Spleen (tissue), 11 donors: ENCODE measurements at regions not wholly inside any gene's neighbourhood (a gene's known extent, or its start where the extent isn't known, plus 50 kb on each side); places are given as distances from the start of the nearest gene placed in this dataset.

Experiments used
- DNase-seq: peaks from one replicate; pipeline ENCODE4 v3.0.0-alpha.2; 2020
- H3K27ac ChIP-seq, 8 donors: fragments of 200-600 bp; sonication (generic) in 7 of 8; 1 replicate in 4 of 8; 2 replicates in 4 of 8; pipeline versions ENCODE4 v1.5.0 to v1.8.0; 2016 to 2021; ENCODE audit warnings: inconsistent platforms in 4 of 8, mild to moderate bottlenecking in 4 of 8, moderate library complexity in 1 of 8
- H3K27me3 ChIP-seq, 7 donors: fragments of 200-600 bp; sonication (generic) in 6 of 7; replicated peaks in 1 of 7; 1 replicate in 4 of 7; 2 replicates in 3 of 7; pipeline versions ENCODE4 v1.5.0 to v1.8.0; 2016 to 2021; ENCODE audit warnings: inconsistent platforms in 3 of 7, mild to moderate bottlenecking in 1 of 7
- H3K36me3 ChIP-seq, 6 donors: fragments of 200-600 bp; sonication (generic) in 5 of 6; 1 replicate in 4 of 6; 2 replicates in 2 of 6; pipeline versions ENCODE4 v1.5.0 to v1.8.0; 2016 to 2021; ENCODE audit warnings: inconsistent platforms in 2 of 6
- H3K4me1 ChIP-seq, 6 donors: fragments of 200-600 bp; sonication (generic) in 5 of 6; 1 replicate in 3 of 6; 2 replicates in 3 of 6; pipeline versions ENCODE4 v1.5.0 to v1.8.0; 2016 to 2021; ENCODE audit warnings: inconsistent platforms in 3 of 6
- H3K4me3 ChIP-seq, 8 donors: fragments of 200-600 bp; sonication (generic) in 7 of 8; 1 replicate in 4 of 8; 2 replicates in 4 of 8; pipeline versions ENCODE4 v1.5.0 to v1.8.0; 2016 to 2021; ENCODE audit warnings: inconsistent platforms in 4 of 8, mild to moderate bottlenecking in 4 of 8, moderate library complexity in 2 of 8
- H3K9me3 ChIP-seq, 8 donors: fragments of 200-600 bp; sonication (generic) in 7 of 8; 1 replicate in 4 of 8; 2 replicates in 4 of 8; pipeline versions ENCODE4 v1.5.0 to v1.8.0; 2016 to 2021; ENCODE audit warnings: inconsistent platforms in 4 of 8
- POLR2A ChIP-seq, 3 donors: fragments of 450-650 bp; IDR thresholded peaks; one replicate each; pipeline ENCODE4 v1.5.1; 2017; ENCODE audit warnings: antibody characterized with exemption in 3 of 3, mild to moderate bottlenecking in 1 of 3
- POLR2AphosphoS5 ChIP-seq, 3 donors: sonication (generic); formaldehyde crosslinking; IDR thresholded peaks; one replicate each; pipeline ENCODE4 v1.5.1; 2017; ENCODE audit warnings: antibody characterized with exemption in 3 of 3
- WGBS, 5 donors: extraction: QIAGEN DNeasy Blood & Tissue Kit in 3 of 5; methylation state at CpG; one replicate each; pipeline versions ENCODE4 v1.1.5 to v1.1.7; 2013 to 2018; 5-methylcytosine and 5-hydroxymethylcytosine counted together
- intact Hi-C: fragments of 100-400 bp; cut with DNase I; formaldehyde crosslinking; loops from one replicate; pipeline ENCODE4 v1.15.0; 2023; ENCODE audit warnings: low total_unique reads
- TF ChIP-seq, protein P1 (sequence below), 11 experiments: fragments of 200-600 bp in 7 of 11; fragments of 450-650 bp in 4 of 11; sonication (generic) in 4 of 11; IDR thresholded peaks in 8 of 11; conservative IDR thresholded peaks in 3 of 11; 1 replicate in 7 of 11; 2 replicates in 4 of 11; pipeline versions ENCODE4 v1.4.0 to v1.8.0; 2016 to 2021; ENCODE audit warnings: antibody characterized with exemption in 11 of 11, inconsistent platforms in 4 of 11, mild to moderate bottlenecking in 1 of 11
- donor health status: healthy with polysubstance abuse.
- donor health status: DM: no; HTN: no; CAD: no; lungs with moderate emphysema.
- donor health status: DM: no; HTN: no; CAD: no.
- donor health status: Bipolar disorder and iron deficiency.
- donor health status: healthy.
- donor health status: DM: no; HTN: no; CAD: no.
- donor health status: DM: yes; HTN: yes; CAD: no.

- intact Hi-C loops: no loop called here
These were observed 185.9 kb upstream of the SULF2 start for GRCh38 chr20:47971058-47971791.

GRCh38 chr20:47970282-47970903, 185.1 kb upstream of the SULF2 start:
- peaks cover 0 to 22% (median 9%) of the 10 kb centered on the region in 6 donors for H3K4me1 ChIP-seq
- no peak overlapping the region for H3K4me3 ChIP-seq
- no peaks in the 10 kb centered on the region for H3K36me3 ChIP-seq
- intact Hi-C loops: no loop called here
- TF ChIP-seq POLR2A (IDR thresholded peaks at IDR 0.05) (no peak), POLR2AphosphoS5 (IDR thresholded peaks at IDR 0.05) (no peak)
- TF ChIP-seq, protein P1, sequence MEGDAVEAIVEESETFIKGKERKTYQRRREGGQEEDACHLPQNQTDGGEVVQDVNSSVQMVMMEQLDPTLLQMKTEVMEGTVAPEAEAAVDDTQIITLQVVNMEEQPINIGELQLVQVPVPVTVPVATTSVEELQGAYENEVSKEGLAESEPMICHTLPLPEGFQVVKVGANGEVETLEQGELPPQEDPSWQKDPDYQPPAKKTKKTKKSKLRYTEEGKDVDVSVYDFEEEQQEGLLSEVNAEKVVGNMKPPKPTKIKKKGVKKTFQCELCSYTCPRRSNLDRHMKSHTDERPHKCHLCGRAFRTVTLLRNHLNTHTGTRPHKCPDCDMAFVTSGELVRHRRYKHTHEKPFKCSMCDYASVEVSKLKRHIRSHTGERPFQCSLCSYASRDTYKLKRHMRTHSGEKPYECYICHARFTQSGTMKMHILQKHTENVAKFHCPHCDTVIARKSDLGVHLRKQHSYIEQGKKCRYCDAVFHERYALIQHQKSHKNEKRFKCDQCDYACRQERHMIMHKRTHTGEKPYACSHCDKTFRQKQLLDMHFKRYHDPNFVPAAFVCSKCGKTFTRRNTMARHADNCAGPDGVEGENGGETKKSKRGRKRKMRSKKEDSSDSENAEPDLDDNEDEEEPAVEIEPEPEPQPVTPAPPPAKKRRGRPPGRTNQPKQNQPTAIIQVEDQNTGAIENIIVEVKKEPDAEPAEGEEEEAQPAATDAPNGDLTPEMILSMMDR (IDR thresholded peaks at IDR 0.05 in 8 of 11, conservative IDR thresholded peaks at IDR 0.05 in 3 of 11): no peak
- H3K27me3 ChIP-seq: peaks cover 0 to 19% (median 0%) of the 10 kb centered on the region in 7 donors
- WGBS, 5 donors: 77 to 83% (median 78%) methylated on average over 8 of the region's 8 CpGs
- no peak overlapping the region for H3K27ac ChIP-seq
- no peaks in the 10 kb centered on the region for H3K9me3 ChIP-seq
- DNase-seq: peak; percentile 64

More at GRCh38 chr20:47971058-47971791, 185.9 kb upstream of the SULF2 start:
- 86 to 95% (median 92%) methylated on average over 14 of the region's 14 CpGs for WGBS, 5 donors
- Histone ChIP-seq H3K27me3 (peaks cover 0 to 19% (median 0%) of the 10 kb centered on the region in 7 donors), H3K27ac (no peak overlapping the region), H3K9me3 (no peaks in the 10 kb centered on the region), H3K4me3 (no peak overlapping the region), H3K4me1 (peaks cover 0 to 26% (median 9%) of the 10 kb centered on the region in 6 donors), H3K36me3 (no peaks in the 10 kb centered on the region)
- TF ChIP-seq POLR2A (IDR thresholded peaks at IDR 0.05): no peak
- TF ChIP-seq, protein P1 (IDR thresholded peaks at IDR 0.05 in 8 of 11, conservative IDR thresholded peaks at IDR 0.05 in 3 of 11): no peak
- no peak for TF ChIP-seq POLR2AphosphoS5 (IDR thresholded peaks at IDR 0.05)
- no peak for DNase-seq

GRCh38 chr20:47969426-47969825, 184.1 kb upstream of the SULF2 start:
- H3K36me3 ChIP-seq: no peaks in the 10 kb centered on the region
- H3K4me3 ChIP-seq: no peak overlapping the region
- intact Hi-C loops: no loop called here
- no peak overlapping the region for H3K27ac ChIP-seq
- DNase-seq: peak; percentile 41
- no peaks in the 10 kb centered on the region for H3K9me3 ChIP-seq
- 86 to 94% (median 91%) methylated on average over 6 of the region's 6 CpGs for WGBS, 5 donors
- peaks cover 0 to 14% (median 9%) of the 10 kb centered on the region in 6 donors for H3K4me1 ChIP-seq
- H3K27me3 ChIP-seq: peaks cover 0 to 19% (median 0%) of the 10 kb centered on the region in 7 donors
- TF ChIP-seq POLR2A (IDR thresholded peaks at IDR 0.05) (no peak), POLR2AphosphoS5 (IDR thresholded peaks at IDR 0.05) (no peak)
- TF ChIP-seq, protein P1 (IDR thresholded peaks at IDR 0.05 in 8 of 11, conservative IDR thresholded peaks at IDR 0.05 in 3 of 11): no peak
